ENCODE measurements at regions not wholly inside any gene's neighbourhood (a gene's known extent, or its start where the extent isn't known, plus 50 kb on each side); places are given as distances from the start of the nearest gene placed in this dataset.

DNA sequence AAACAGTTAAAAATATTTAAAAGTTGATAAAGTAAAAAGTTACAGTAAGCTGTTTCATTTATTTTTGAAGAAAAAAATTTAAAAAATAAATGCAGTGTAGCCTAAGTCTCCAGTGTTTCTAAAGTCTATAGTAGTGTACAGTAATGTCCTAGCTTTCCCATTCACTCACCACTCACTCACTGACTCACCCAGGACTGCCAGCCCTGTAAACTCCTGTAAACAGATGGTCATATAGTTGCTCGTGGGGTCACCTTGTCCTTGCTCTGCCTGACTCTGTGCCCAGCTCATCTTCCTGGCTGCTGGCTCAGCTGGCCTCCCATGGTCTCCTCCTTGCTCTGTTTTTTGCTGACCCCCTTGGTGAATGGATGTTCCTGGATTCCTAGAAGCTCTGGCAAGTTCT, 180.3 kb downstream of the VAPA start:
- TF ChIP-seq, protein P1, sequence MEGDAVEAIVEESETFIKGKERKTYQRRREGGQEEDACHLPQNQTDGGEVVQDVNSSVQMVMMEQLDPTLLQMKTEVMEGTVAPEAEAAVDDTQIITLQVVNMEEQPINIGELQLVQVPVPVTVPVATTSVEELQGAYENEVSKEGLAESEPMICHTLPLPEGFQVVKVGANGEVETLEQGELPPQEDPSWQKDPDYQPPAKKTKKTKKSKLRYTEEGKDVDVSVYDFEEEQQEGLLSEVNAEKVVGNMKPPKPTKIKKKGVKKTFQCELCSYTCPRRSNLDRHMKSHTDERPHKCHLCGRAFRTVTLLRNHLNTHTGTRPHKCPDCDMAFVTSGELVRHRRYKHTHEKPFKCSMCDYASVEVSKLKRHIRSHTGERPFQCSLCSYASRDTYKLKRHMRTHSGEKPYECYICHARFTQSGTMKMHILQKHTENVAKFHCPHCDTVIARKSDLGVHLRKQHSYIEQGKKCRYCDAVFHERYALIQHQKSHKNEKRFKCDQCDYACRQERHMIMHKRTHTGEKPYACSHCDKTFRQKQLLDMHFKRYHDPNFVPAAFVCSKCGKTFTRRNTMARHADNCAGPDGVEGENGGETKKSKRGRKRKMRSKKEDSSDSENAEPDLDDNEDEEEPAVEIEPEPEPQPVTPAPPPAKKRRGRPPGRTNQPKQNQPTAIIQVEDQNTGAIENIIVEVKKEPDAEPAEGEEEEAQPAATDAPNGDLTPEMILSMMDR (IDR thresholded peaks at IDR 0.05; ENCODE audit: control extremely low read depth, extremely low read depth): no peak
- Histone ChIP-seq H3K4me3 (no peak overlapping the region), H3K9ac (ENCODE audit: insufficient read depth in 1 of 2, low read length in 2 of 2) (no peak overlapping the region), H3K36me3 (ENCODE audit: control insufficient read depth in 4 of 4, insufficient read depth in 4 of 4, low read length in 4 of 4) (no peaks in the 10 kb centered on the region), H3K27ac (ENCODE audit: low read depth in 1 of 2, low read length in 1 of 2) (no peak overlapping the region), H3K27me3 (ENCODE audit: control insufficient read depth in 3 of 3, insufficient read depth in 3 of 3, low read length in 2 of 3) (no peaks in the 10 kb centered on the region), H3K4me1 (ENCODE audit: control insufficient read depth in 5 of 5, insufficient read depth in 5 of 5, low read length in 5 of 5) (peaks cover 0 to 1% (median 0%) of the 10 kb centered on the region in 5 donors), H3K9me3 (ENCODE audit: control insufficient read depth in 4 of 4, insufficient read depth in 3 of 4, low read length in 3 of 4) (no peaks in the 10 kb centered on the region)
- WGBS, 2 donors: 67 to 75% methylated on average over 1 of the region's 1 CpG
- ATAC-seq (ENCODE audit: insufficient read depth, low FRiP score) (no peak), DNase-seq (no peak)

- Histone ChIP-seq H3K9me3 (ENCODE audit: control insufficient read depth in 4 of 4, insufficient read depth in 3 of 4, low read length in 3 of 4) (no peaks in the 10 kb centered on the region), H3K4me3 (no peak overlapping the region), H3K27me3 (ENCODE audit: control insufficient read depth in 3 of 3, insufficient read depth in 3 of 3, low read length in 2 of 3) (no peaks in the 10 kb centered on the region), H3K4me1 (ENCODE audit: control insufficient read depth in 5 of 5, insufficient read depth in 5 of 5, low read length in 5 of 5) (no peaks in the 10 kb centered on the region), H3K36me3 (ENCODE audit: control insufficient read depth in 4 of 4, insufficient read depth in 4 of 4, low read length in 4 of 4) (no peaks in the 10 kb centered on the region), H3K27ac (ENCODE audit: low read depth in 1 of 2, low read length in 1 of 2) (no peak overlapping the region), H3K9ac (ENCODE audit: insufficient read depth in 1 of 2, low read length in 2 of 2) (no peak overlapping the region)
- no peak for DNase-seq
- TF ChIP-seq, protein P1 (IDR thresholded peaks at IDR 0.05; ENCODE audit: control extremely low read depth, extremely low read depth): no peak
- ATAC-seq (ENCODE audit: insufficient read depth, low FRiP score): no peak
- WGBS, 2 donors: 36 to 57% methylated on average over 1 of the region's 1 CpG
Measured at GRCh38 chr18:10094655-10095054, 180.8 kb downstream of the VAPA start.

GRCh38 chr18:10095356-10095755, 181.5 kb downstream of the VAPA start:
- H3K9ac ChIP-seq (ENCODE audit: insufficient read depth in 1 of 2, low read length in 2 of 2): no peak overlapping the region
- H3K4me1 ChIP-seq (ENCODE audit: control insufficient read depth in 5 of 5, insufficient read depth in 5 of 5, low read length in 5 of 5): peaks cover 0 to 2% (median 0%) of the 10 kb centered on the region in 5 donors
- DNase-seq (no peak), ATAC-seq (ENCODE audit: insufficient read depth, low FRiP score) (no peak)
- WGBS, 2 donors: 94 to 99% methylated on average over 3 of the region's 3 CpGs
- no peaks in the 10 kb centered on the region for H3K36me3 ChIP-seq (ENCODE audit: control insufficient read depth in 4 of 4, insufficient read depth in 4 of 4, low read length in 4 of 4)
- H3K9me3 ChIP-seq (ENCODE audit: control insufficient read depth in 4 of 4, insufficient read depth in 3 of 4, low read length in 3 of 4): no peaks in the 10 kb centered on the region
- no peak overlapping the region for H3K27ac ChIP-seq (ENCODE audit: low read depth in 1 of 2, low read length in 1 of 2)
- TF ChIP-seq, protein P1 (IDR thresholded peaks at IDR 0.05; ENCODE audit: control extremely low read depth, extremely low read depth): no peak
- no peak overlapping the region for H3K4me3 ChIP-seq
- H3K27me3 ChIP-seq (ENCODE audit: control insufficient read depth in 3 of 3, insufficient read depth in 3 of 3, low read length in 2 of 3): no peaks in the 10 kb centered on the region

DNA sequence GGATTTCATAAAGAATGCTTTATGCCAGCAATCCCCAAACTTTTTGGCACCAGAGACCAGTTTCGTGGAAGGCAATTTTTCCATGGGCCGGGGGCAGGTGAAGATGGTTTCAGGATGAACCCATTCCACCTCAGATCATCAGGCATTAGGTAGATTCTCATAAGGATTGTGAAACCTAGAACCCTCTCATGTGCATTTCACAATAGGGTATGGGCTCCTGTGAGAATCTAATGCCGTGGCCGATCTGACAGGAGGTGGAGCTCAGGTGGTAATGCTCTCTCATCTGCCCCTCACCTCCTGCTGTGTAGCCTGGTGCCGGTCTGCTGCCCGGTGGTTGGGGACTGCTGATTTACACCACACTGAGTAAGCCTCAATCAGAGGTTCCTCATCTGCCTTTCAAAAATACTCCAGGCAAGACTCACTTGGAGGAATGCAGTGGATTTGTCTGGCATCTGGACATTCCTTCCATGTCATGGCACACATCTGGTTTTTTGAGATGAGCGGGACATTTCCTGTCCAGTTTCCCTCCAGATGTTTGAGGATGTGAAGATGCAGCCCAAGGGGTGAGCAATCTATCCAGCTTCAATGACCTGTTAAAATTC, 185.8 kb downstream of the VAPA start:
- DNase-seq: no peak
- 76 to 83% methylated on average over 7 of the region's 7 CpGs for WGBS, 2 donors
- H3K27me3 ChIP-seq (ENCODE audit: control insufficient read depth in 3 of 3, insufficient read depth in 3 of 3, low read length in 2 of 3): no peaks in the 10 kb centered on the region
- peaks cover 0 to 11% (median 5%) of the 10 kb centered on the region in 5 donors for H3K4me1 ChIP-seq (ENCODE audit: control insufficient read depth in 5 of 5, insufficient read depth in 5 of 5, low read length in 5 of 5)
- no peak for ATAC-seq (ENCODE audit: insufficient read depth, low FRiP score)
- H3K36me3 ChIP-seq (ENCODE audit: control insufficient read depth in 4 of 4, insufficient read depth in 4 of 4, low read length in 4 of 4): no peaks in the 10 kb centered on the region
- no peak overlapping the region for H3K27ac ChIP-seq (ENCODE audit: low read depth in 1 of 2, low read length in 1 of 2)
- H3K4me3 ChIP-seq: no peak overlapping the region
- H3K9ac ChIP-seq (ENCODE audit: insufficient read depth in 1 of 2, low read length in 2 of 2): no peak overlapping the region
- H3K9me3 ChIP-seq (ENCODE audit: control insufficient read depth in 4 of 4, insufficient read depth in 3 of 4, low read length in 3 of 4): no peaks in the 10 kb centered on the region
- TF ChIP-seq, protein P1 (IDR thresholded peaks at IDR 0.05; ENCODE audit: control extremely low read depth, extremely low read depth): no peak
